ENCODE measurements at regions not wholly inside any gene's neighbourhood (a gene's known extent, or its start where the extent isn't known, plus 50 kb on each side); places are given as distances from the start of the nearest gene placed in this dataset.
"Not testable (repeated sequence)": the region's sequence is repeated elsewhere in the genome, so short reads cannot be mapped to it uniquely, and the experiment has no call there.

- H3K79me1 ChIP-seq (ENCODE audit: low read depth, low read length); H4K8ac ChIP-seq (ENCODE audit: extremely low read depth, insufficient read depth, low read length); H2BK5ac ChIP-seq (ENCODE audit: low read depth, low read length); H2BK120ac ChIP-seq (replicated peaks; ENCODE audit: low read depth, low read length); H3K14ac ChIP-seq (ENCODE audit: insufficient read length); H2BK20ac ChIP-seq (ENCODE audit: low read length); H4K20me1 ChIP-seq (replicated peaks in 1 of 2; ENCODE audit: control insufficient read depth in 1 of 2, insufficient read depth in 2 of 2, low read length in 2 of 2); H2BK15ac ChIP-seq (ENCODE audit: low read length); FAIRE-seq; H3K79me2 ChIP-seq (ENCODE audit: control insufficient read depth in 1 of 2, insufficient read depth in 2 of 2, low read length in 2 of 2); H3K4me1 ChIP-seq (replicated peaks in 1 of 4; ENCODE audit: control insufficient read depth in 3 of 4, insufficient read depth in 4 of 4, low read length in 3 of 4); H3K18ac ChIP-seq (ENCODE audit: extremely low read depth, low read length); H4K5ac ChIP-seq (ENCODE audit: insufficient read length, low read depth, low read length); DNase-seq (ENCODE audit: low read depth in 1 of 2, low spot score in 2 of 2); POLR2A ChIA-PET (ENCODE audit: partially characterized antibody); H3K36me3 ChIP-seq (ENCODE audit: control insufficient read depth in 2 of 4, insufficient read depth in 4 of 4, low read length in 3 of 4); H3K4ac ChIP-seq (replicated peaks; ENCODE audit: insufficient read length, low read depth, low read length); H4K91ac ChIP-seq (replicated peaks; ENCODE audit: insufficient read length, low read length); H3K9ac ChIP-seq (replicated peaks in 1 of 4; ENCODE audit: extremely low read depth in 1 of 4, low read depth in 3 of 4, low read length in 3 of 4); CTCF ChIA-PET (ENCODE audit: partially characterized antibody); H2AFZ ChIP-seq (ENCODE audit: low read length); H2AK5ac ChIP-seq (ENCODE audit: low read depth, low read length); H3K4me2 ChIP-seq (ENCODE audit: insufficient read depth in 1 of 2, low read depth in 2 of 2, low read length in 2 of 2); H3K4me3 ChIP-seq (ENCODE audit: extremely low read depth in 1 of 4, insufficient read depth in 2 of 4, low read depth in 3 of 4, low read length in 4 of 4); H2BK12ac ChIP-seq (ENCODE audit: low read depth, low read length); H3K23ac ChIP-seq (ENCODE audit: insufficient read length); H3K23me2 ChIP-seq (ENCODE audit: low read depth, low read length); H3K27ac ChIP-seq (ENCODE audit: low read depth, low read length); H3K9me3 ChIP-seq (ENCODE audit: insufficient read depth in 2 of 2, low read depth in 1 of 2, low read length in 1 of 2); H3K56ac ChIP-seq (replicated peaks; ENCODE audit: insufficient read length, low read depth, low read length); H3K27me3 ChIP-seq (replicated peaks in 1 of 4; ENCODE audit: control insufficient read depth in 3 of 4, extremely low read depth in 1 of 4, insufficient read depth in 3 of 4, low read length in 3 of 4): not testable (repeated sequence)
- 92% methylated on average over 13 of the region's 18 CpGs; no CpG with 5 or more reads in 1 of the 2 experiments for WGBS, 2 experiments (ENCODE audit: extremely low coverage in 1 of 2, insufficient coverage in 1 of 2, insufficient read length in 1 of 2, insufficient replicate concordance in 2 of 2, low coverage in 1 of 2, low lambda C conversion rate in 2 of 2, missing lambda C conversion rate in 1 of 2)
Measured at GRCh38 chr1:81502705-81503104, 298.0 kb upstream of the ADGRL2 start.

GRCh38 chr1:81501485-81501884, 299.2 kb upstream of the ADGRL2 start:
- H3K23ac ChIP-seq (ENCODE audit: insufficient read length); H4K91ac ChIP-seq (replicated peaks; ENCODE audit: insufficient read length, low read length); H3K4me3 ChIP-seq (ENCODE audit: extremely low read depth in 1 of 4, insufficient read depth in 2 of 4, low read depth in 3 of 4, low read length in 4 of 4); H3K79me2 ChIP-seq (ENCODE audit: control insufficient read depth in 1 of 2, insufficient read depth in 2 of 2, low read length in 2 of 2); H2BK120ac ChIP-seq (replicated peaks; ENCODE audit: low read depth, low read length); H3K18ac ChIP-seq (ENCODE audit: extremely low read depth, low read length); H2BK5ac ChIP-seq (ENCODE audit: low read depth, low read length); H3K79me1 ChIP-seq (ENCODE audit: low read depth, low read length); H3K4me2 ChIP-seq (ENCODE audit: insufficient read depth in 1 of 2, low read depth in 2 of 2, low read length in 2 of 2); H4K8ac ChIP-seq (ENCODE audit: extremely low read depth, insufficient read depth, low read length); H2BK12ac ChIP-seq (ENCODE audit: low read depth, low read length); H4K5ac ChIP-seq (ENCODE audit: insufficient read length, low read depth, low read length); H4K20me1 ChIP-seq (replicated peaks in 1 of 2; ENCODE audit: control insufficient read depth in 1 of 2, insufficient read depth in 2 of 2, low read length in 2 of 2); H3K27ac ChIP-seq (ENCODE audit: low read depth, low read length); CTCF ChIA-PET (ENCODE audit: partially characterized antibody); H3K14ac ChIP-seq (ENCODE audit: insufficient read length); H3K4ac ChIP-seq (replicated peaks; ENCODE audit: insufficient read length, low read depth, low read length); H2AK5ac ChIP-seq (ENCODE audit: low read depth, low read length); H3K27me3 ChIP-seq (replicated peaks in 1 of 4; ENCODE audit: control insufficient read depth in 3 of 4, extremely low read depth in 1 of 4, insufficient read depth in 3 of 4, low read length in 3 of 4); H2BK15ac ChIP-seq (ENCODE audit: low read length); H3K9ac ChIP-seq (replicated peaks in 1 of 4; ENCODE audit: extremely low read depth in 1 of 4, low read depth in 3 of 4, low read length in 3 of 4); POLR2A ChIA-PET (ENCODE audit: partially characterized antibody); H3K56ac ChIP-seq (replicated peaks; ENCODE audit: insufficient read length, low read depth, low read length); DNase-seq (ENCODE audit: low read depth in 1 of 2, low spot score in 2 of 2); H3K9me3 ChIP-seq (ENCODE audit: insufficient read depth in 2 of 2, low read depth in 1 of 2, low read length in 1 of 2); H3K36me3 ChIP-seq (ENCODE audit: control insufficient read depth in 2 of 4, insufficient read depth in 4 of 4, low read length in 3 of 4); FAIRE-seq; H2BK20ac ChIP-seq (ENCODE audit: low read length); H3K23me2 ChIP-seq (ENCODE audit: low read depth, low read length); H2AFZ ChIP-seq (ENCODE audit: low read length); H3K4me1 ChIP-seq (replicated peaks in 1 of 4; ENCODE audit: control insufficient read depth in 3 of 4, insufficient read depth in 4 of 4, low read length in 3 of 4): not testable (repeated sequence)
- WGBS, 2 experiments (ENCODE audit: extremely low coverage in 1 of 2, insufficient coverage in 1 of 2, insufficient read length in 1 of 2, insufficient replicate concordance in 2 of 2, low coverage in 1 of 2, low lambda C conversion rate in 2 of 2, missing lambda C conversion rate in 1 of 2), result 94% methylated on average over 15 of the region's 15 CpGs; no CpG with 5 or more reads in 1 of the 2 experiments

Data from H1 (cell line).